ENCODE measurements at regions not wholly inside any gene's neighbourhood (a gene's known extent, or its start where the extent isn't known, plus 50 kb on each side); places are given as distances from the start of the nearest gene placed in this dataset.
"Not testable (repeated sequence)": the region's sequence is repeated elsewhere in the genome, so short reads cannot be mapped to it uniquely, and the experiment has no call there.

GRCh38 chr9:73089304-73089985 is 62.2 kb upstream of the ANXA1 start:
- ChIA-PET CTCF (interaction anchor here (1.2 to 2.6 kb wide), 2 partner anchors 8 to 18 kb away, joined by 3 to 9 read pairs; no protein-coding TSS in a partner anchor), POLR2A (no interaction called here)

GRCh38 chr9:73087876-73088275 is 63.8 kb upstream of the ANXA1 start:
- H3K27ac Mint-ChIP-seq; CTCF ChIA-PET; intact Hi-C loops (cut with micrococcal nuclease); H3K36me3 Mint-ChIP-seq (ENCODE audit: low read depth); POLR2A ChIA-PET; ATAC-seq; H3K4me3 Mint-ChIP-seq; DNase-seq; H3K9me3 Mint-ChIP-seq; H3K4me1 Mint-ChIP-seq (ENCODE audit: low read depth): not testable (repeated sequence)
- peaks cover 11% of the 10 kb centered on the region for H3K27me3 Mint-ChIP-seq

More at GRCh38 chr9:73089304-73089985, 62.2 kb upstream of the ANXA1 start:
- no peaks in the 10 kb centered on the region for H3K36me3 Mint-ChIP-seq (ENCODE audit: low read depth)
- no peak overlapping the region for H3K4me3 Mint-ChIP-seq
- H3K4me1 Mint-ChIP-seq (ENCODE audit: low read depth): peaks cover 3% of the 10 kb centered on the region
- H3K9me3 Mint-ChIP-seq: no peaks in the 10 kb centered on the region
- peaks cover 11% of the 10 kb centered on the region for H3K27me3 Mint-ChIP-seq
- DNase-seq: no peak
- intact Hi-C loops (cut with micrococcal nuclease): no loop called here
- no peak overlapping the region for H3K27ac Mint-ChIP-seq
- no peak for TF ChIP-seq CTCF (IDR thresholded peaks at IDR 0.05)
- no peak for ATAC-seq

GRCh38 chr9:73083519-73083918 is 68.1 kb upstream of the ANXA1 start:
- no peaks in the 10 kb centered on the region for H3K36me3 Mint-ChIP-seq (ENCODE audit: low read depth)
- intact Hi-C loops (cut with micrococcal nuclease): no loop called here
- TF ChIP-seq CTCF (IDR thresholded peaks at IDR 0.05): no peak
- ATAC-seq: no peak
- peaks cover 5% of the 10 kb centered on the region for H3K27me3 Mint-ChIP-seq
- no peaks in the 10 kb centered on the region for H3K4me1 Mint-ChIP-seq (ENCODE audit: low read depth)
- ChIA-PET POLR2A (no interaction called here), CTCF (interaction anchor here (1.2 to 1.4 kb wide), 2 partner anchors 8 to 89 kb away, joined by 3 read pairs; no protein-coding TSS in a partner anchor)
- H3K27ac Mint-ChIP-seq: no peak overlapping the region
- no peaks in the 10 kb centered on the region for H3K9me3 Mint-ChIP-seq
- DNase-seq: no peak
- no peak overlapping the region for H3K4me3 Mint-ChIP-seq

GRCh38 chr9:73081979-73082657 is 69.5 kb upstream of the ANXA1 start:
- intact Hi-C loops (cut with micrococcal nuclease): no loop called here
- peak; percentile 71 for TF ChIP-seq CTCF (IDR thresholded peaks at IDR 0.05)
- ATAC-seq: peak; percentile 39
- H3K36me3 Mint-ChIP-seq (ENCODE audit: low read depth): no peaks in the 10 kb centered on the region
- H3K4me1 Mint-ChIP-seq (ENCODE audit: low read depth): no peaks in the 10 kb centered on the region
- H3K9me3 Mint-ChIP-seq: no peaks in the 10 kb centered on the region
- DNase-seq: peak; percentile 10
- H3K27ac Mint-ChIP-seq: no peak overlapping the region
- peaks cover 3% of the 10 kb centered on the region for H3K27me3 Mint-ChIP-seq
- H3K4me3 Mint-ChIP-seq: no peak overlapping the region
- ChIA-PET CTCF (interaction anchor here (0.7 to 2.5 kb wide), 16 partner anchors 9 to 802 kb away, joined by 3 to 7 read pairs (median 3); no protein-coding TSS in a partner anchor), POLR2A (no interaction called here)

- no peaks in the 10 kb centered on the region for H3K9me3 Mint-ChIP-seq
- CTCF ChIA-PET: interaction anchor here (0.7 to 2.5 kb wide), 12 partner anchors 8 to 1041 kb away, joined by 3 to 6 read pairs (median 4); no protein-coding TSS in a partner anchor
Measured at GRCh38 chr9:73080110-73080694, 71.5 kb upstream of the ANXA1 start.

More at GRCh38 chr9:73080110-73080694, 71.5 kb upstream of the ANXA1 start:
- POLR2A ChIA-PET: interaction anchor here (0.6 kb wide), 1 partner anchor 119 kb away, joined by 3 read pairs; no protein-coding TSS in a partner anchor
- no peak for TF ChIP-seq CTCF (IDR thresholded peaks at IDR 0.05)
- Mint-ChIP-seq H3K4me3 (no peak overlapping the region), H3K27ac (no peak overlapping the region), H3K4me1 (ENCODE audit: low read depth) (no peaks in the 10 kb centered on the region), H3K27me3 (peaks cover 3% of the 10 kb centered on the region), H3K36me3 (ENCODE audit: low read depth) (no peaks in the 10 kb centered on the region)
- intact Hi-C loops (cut with micrococcal nuclease): no loop called here
- DNase-seq (no peak), ATAC-seq (no peak)

Measured in activated CD8-positive, alpha-beta T cell treated with anti-CD3 and anti-CD28 coated beads for 36 hours (primary cell).